Activated CD4-positive, alpha-beta T cell treated with anti-CD3 and anti-CD28 coated beads, Interleukin-2, amount 50 U/mL, for 4 hours (primary cell): ENCODE measurements at regions not wholly inside any gene's neighbourhood (a gene's known extent, or its start where the extent isn't known, plus 50 kb on each side); places are given as distances from the start of the nearest gene placed in this dataset.

ENCODE experiments used
- DNase-seq, 2 experiments: peaks; one replicate each; pipeline ENCODE4 v3.0.0-alpha.2; 2020

DNA sequence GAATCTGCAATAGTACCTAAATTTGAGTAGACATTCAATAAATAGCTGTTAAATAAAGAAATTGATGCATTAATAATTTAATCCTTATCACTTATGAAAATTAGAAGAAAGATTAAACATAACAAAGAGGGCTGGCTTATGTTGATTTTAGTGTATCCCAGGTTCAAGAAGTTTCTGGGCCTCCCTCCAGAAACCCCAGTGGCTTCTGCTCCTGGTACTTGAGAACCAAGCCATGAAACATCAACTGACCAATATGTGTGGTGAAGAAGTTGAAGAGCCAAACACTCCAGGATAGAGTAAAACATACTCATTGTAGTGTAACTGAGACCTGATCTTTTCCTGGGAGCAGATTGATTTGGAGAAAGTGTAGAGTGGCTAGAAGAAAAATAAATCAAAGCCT is 1465.7 kb upstream of the PIK3C3 start:
- DNase-seq, result no peak

DNA sequence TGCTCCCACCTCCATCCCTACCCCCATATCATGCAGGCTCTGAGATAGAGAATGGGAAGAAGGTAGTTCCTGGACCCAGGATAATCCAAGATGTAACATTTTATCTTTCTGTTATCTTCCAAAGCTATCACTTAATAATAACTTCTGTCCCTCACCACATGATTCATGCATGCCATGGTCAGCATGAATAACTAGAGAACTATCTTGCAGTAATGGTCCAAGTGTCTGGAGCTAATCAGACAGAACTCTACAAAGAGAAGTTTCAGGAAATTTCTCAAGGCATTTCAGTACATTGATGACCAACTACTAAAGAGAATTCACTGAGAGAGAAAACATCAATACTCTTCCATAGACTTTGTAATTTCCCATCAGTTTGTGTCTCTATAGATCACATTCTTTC is 1469.7 kb upstream of the PIK3C3 start:
- DNase-seq, result no peak

DNA sequence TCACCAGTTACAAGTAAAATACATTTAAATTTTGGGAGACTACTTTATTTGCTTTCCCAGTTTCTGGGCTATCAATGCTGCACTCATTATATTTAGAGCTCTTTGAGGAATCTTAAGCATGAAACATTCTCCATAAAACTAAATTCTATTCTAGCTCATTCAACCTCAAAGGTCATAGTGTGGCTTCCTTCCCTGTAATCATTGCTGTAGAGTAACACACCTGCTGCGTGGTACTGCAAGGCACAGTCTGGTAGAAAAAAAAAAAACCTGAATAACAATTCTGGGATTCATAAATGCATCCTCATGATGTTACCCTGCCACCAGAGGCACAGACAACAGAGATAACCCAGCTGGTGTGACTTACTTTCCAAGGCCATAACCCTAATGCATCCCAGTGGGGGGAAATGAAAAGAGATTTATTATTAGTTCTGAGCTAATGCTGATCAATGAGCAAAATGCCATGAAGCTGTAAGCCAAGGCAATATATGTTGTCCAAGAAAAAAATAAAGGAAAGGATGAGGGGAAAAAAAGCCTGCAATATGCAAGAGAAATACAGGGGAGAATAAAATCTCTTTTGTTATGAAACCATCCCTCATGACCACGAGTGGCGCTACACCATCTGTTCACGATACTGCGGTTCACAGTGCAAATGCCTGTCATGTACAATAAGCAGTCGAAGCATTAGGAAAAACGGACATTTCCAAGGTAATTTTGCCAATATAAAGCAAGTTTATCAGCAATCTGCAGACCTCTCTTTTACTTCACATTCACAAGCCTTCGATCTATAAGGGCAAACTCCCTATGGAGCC is 1481.6 kb upstream of the PIK3C3 start:
- no peak for DNase-seq

DNA sequence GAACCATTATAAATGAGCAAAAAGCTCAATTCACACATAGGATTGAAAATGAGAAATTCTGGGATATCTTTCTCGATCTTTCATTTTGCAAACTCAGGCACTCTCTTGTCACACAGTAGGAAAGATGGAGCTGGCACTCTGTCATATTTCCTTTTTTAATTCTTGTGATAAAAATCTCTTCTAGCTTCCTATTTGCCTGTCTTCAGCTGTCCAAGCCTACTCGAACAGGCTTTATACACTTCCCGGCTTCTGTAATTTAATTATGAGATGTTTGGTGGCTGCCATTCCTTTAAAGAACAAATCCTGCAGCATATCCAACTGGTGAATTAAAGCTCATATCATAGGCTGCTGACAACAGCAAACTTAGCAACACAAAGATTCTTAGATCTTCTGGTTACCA is 1484.3 kb upstream of the PIK3C3 start:
- DNase-seq, result no peak

DNA sequence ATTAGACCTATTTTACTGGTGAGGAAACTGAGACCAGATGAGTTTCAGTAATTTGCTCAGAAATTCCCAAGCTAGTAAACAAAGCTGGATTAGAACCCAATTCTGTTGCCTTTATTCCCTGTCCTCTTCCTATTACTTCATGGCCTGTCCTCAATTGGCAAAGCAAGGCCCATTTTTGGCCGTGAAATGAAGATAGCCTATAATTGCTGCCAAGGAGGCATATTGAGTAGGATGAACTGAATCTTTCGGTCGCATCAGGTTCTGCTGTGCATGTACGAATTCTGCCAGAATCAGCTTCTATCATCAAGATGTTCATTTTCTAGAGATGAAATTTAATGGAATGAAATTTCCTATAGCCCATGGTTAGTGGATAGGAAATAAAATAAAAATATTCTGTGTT is 1485.2 kb upstream of the PIK3C3 start:
- DNase-seq, result no peak

DNA sequence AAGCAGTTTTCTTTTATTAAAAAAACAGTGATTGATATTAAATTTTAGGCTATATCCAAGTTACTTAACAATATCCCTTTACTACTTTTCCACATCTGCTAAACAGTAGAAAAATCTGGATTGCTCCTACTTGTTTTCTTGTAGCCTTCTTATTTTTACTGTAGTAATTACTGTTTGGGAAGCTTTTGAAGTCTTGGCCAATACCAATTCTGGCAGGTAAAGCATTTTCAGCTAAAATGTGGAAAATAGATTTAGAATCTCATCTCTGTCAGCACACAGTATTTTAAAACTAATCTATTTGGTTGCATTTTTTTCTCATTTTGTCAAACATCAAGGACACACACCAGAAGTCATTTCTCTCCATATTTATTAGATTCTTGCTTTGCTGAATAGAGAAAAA is 1485.7 kb upstream of the PIK3C3 start:
- no peak for DNase-seq

DNA sequence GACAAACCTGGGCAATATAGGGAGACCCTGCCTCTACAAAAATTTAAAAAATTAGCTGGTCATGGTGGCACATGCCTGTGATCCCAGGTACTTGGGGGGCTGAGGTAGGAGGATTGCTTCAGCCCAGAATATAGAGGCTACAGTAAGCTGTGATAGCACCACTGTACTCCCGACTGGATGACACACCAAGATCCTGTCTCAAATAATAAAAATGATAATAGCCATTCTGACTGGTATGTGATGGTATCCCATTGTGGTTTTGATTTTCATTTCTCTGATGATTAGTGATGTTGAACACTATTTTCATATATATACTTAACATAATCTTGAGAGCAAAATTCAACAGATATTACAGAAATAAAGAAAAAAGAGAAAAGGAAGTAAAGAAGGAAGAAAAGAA is 1491.0 kb upstream of the PIK3C3 start:
- DNase-seq, result no peak

DNA sequence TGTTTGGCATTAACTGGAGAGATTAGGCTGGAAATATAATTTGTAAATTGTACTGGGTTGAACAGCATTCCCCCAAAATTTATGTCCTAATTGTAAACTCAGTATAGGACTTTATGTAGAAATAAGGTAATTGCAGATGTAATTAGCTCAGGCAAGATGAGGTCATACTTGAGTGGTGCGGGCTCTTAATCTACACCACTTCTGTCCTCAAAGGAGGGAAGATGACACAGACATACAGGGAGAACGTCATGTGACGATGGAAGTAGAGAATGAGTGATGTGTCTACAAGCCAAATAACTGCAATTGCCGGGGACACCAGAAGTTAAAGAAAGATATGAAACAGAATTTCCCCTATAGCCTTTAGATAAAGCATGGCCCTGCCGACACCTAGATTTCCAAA is 1501.1 kb upstream of the PIK3C3 start:
- no peak for DNase-seq

DNA sequence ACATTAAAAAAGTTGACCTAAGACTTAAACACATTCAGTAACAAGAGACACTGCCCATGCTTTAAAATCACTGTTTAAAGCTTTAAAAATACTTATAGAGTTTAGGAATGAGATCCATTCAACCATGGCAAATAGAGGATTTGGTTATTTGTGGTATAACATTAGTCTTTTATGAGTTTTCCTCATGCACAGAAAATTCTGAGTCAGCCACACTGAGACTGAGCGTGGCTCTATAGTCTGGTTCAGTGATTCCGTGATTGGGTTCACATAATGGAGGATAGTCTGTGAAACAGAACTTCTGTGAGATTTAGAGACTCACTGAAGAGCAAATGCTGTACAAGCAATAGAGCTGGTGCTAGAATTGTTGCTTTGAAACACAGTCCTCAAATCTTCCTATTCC is 1502.4 kb upstream of the PIK3C3 start:
- no peak for DNase-seq

DNA sequence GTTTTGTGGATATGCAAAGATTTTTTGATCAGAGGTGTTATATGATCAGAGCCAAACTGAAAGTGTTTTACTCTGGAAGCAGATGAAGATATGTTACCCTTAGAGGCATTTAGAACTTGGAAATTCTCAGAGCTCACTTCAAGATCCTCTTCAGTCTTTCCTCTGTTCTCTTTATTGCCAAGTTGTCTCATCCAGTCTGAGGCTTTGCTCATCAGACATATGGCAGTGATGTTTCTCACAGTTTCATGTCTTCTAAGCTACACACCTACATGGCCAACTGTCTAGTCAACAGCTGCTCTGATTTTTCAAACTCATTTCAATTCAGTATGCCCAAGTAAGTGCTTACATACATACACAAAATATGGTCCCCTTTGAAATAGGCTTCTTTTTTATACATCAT is 1504.3 kb upstream of the PIK3C3 start:
- no peak for DNase-seq

DNA sequence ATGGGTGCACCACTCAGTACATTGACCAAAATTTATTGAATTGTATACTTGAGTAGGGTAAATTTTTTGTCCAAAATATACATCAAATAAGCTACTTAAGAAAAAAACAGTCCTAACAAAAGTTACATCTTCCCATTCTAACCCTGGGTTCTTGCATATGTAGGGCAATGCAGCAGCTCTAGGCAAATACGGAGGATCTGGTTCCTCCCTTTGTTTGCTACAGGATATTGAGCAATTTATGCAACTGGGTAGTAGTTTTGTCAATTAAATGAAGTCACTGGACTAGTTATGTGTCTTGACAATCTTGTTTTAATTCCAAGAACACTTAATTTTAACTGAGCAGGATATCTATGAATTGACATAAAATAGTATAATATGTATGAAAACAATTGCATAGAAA is 1507.2 kb upstream of the PIK3C3 start:
- DNase-seq, result no peak

DNA sequence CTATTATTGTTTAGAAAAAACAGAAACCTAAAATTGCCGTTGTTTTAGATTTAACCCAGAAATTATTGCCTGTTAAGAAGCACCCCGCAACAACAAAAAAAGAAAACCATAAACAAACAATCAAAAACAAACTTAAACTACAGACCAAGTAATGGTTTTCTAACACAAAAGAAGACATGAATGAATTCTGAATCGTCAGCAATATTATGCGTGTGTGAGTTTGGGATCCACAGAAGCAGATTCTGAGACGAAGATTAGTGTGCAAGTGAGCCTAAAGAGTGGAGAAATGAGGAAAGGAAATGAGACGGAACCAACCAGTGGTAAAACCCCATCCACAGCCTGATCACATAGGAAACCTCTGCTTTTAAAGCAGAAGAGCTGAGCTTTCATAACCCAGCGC is 1514.9 kb upstream of the PIK3C3 start:
- no peak for DNase-seq

DNA sequence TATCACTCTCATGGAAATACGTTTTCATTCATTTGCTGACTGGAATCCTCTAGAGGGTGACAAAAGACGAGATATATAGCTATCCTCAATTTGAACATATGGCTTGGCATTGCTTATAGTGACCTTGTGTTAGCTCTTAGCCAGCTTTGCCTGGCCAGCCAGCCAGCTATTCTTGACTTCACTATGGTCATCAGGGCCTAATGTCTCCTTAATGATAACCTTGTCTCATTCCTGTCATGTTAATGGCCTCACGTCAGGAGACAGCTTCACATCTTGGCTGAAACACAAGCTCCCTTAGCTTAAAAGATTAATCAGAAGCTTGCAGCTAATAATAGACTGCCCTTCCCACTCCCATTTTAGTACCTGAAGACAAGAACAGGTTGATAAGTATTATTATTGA is 1517.5 kb upstream of the PIK3C3 start:
- DNase-seq, result no peak

DNA sequence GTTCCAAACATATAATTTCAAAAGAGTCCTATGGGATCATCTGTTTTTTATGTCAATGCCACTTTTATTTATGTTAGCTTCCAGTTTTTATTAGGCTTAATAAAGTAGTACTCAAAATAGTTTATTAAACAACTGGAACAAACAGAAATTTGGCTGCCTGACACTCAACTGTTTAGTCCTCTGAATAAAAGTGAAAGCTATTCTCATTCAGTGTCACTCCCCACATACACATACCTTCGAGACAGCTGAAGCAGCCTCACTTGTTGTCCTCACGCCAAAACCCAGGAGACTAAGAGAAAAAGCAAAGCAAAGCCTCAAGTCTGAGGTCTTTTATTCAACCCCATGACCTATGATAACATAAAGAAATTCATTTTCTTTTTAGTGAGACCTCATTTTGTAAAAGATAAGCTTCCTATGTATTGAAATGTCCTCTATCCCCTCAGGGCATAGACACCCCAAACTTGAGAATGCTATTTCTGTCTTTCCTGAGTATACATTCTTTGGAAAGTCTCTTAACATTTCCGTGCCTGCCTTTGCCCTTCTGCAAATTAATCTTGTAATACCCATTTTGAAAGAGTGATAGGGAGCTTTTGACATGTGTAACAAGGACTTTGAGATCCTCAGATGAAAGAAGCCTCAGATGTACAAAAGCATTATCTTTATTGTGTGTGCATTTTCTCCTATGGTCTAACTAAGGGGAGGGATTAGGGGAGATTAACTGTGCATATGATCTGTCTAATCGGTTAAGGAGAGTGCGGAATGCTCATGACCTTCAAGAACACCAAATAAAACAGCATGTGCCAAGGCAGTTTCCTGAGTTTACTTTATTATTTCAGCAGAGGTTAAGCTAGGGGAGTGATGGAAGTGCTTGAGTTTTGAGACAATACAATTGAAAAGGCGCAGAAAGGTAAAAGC is 1523.7 kb upstream of the PIK3C3 start:
- DNase-seq, result no peak

DNA sequence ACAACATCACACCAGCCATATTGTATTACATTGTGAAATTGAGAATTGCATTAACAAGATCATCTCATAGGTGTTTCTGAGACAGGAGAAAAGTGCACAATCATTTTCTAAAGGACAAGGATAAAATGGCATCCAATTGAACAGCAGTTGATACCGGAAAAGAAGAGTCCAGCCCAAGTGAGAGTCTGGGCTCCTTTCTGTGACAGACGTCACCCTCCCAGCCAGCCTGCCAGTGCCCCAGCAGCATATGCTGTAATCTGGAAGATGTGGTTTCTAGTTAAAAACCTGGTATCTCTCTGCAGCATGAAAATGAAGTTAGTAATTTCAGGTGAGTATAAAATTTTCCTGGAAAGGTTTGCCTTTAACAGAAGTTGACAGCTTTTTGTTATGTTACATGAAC is 1531.7 kb upstream of the PIK3C3 start:
- DNase-seq, result no peak

DNA sequence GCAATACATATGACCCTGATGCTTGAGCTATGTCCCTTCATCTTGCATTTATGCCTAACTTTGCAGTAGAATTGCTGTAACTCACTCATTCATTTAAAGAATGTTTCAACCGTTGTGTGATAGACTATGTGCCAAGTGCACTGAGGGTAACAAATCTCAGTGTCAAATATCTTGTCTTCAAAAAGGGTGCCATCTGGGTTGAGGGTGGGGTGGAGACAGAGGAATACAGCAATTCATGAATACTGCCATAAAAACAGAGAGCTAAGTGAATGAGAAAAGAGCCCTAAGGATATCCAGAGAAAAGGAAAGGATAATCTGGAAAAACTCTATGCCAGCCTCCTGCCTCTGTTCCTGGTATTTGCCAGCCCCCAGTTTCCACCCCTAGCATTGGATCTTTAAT is 1534.4 kb upstream of the PIK3C3 start:
- DNase-seq, result no peak

DNA sequence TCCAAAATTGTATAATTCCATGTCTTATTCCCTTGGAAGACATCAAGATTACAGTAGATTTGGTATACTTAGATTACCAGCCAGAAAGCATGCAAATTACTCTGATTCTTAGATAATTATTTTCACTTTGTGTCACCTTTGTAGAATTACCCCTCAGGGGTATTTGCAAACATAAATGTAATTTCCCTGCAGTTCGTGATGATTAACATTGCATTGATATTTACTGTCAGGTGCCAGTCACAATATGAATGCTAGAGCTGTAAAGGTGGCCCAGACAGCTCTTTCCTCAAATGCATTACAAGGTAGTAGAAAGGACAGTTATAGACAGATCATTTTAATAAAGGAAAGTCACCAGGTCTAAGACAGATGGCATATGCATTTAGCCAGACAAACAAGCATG is 1537.5 kb upstream of the PIK3C3 start:
- no peak for DNase-seq

DNA sequence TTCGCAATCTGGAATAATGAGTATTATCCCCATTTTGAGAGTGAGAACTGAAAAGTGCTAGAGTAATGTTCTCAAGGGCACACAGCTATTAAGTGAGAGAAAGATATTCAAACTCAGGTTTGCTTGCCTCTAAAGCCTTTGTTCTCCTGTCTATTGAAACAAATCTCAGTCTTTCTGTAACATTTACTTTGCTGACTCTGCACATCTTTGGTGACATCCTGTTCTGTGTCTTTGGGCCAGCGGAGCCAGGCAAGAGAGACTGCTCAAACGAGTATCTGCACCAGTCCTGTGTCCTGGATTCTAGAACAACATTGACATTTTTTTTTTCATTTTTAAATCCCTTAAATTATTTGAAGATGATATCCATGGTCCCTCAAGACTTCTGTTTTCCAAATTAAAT is 1539.2 kb upstream of the PIK3C3 start:
- no peak for DNase-seq

DNA sequence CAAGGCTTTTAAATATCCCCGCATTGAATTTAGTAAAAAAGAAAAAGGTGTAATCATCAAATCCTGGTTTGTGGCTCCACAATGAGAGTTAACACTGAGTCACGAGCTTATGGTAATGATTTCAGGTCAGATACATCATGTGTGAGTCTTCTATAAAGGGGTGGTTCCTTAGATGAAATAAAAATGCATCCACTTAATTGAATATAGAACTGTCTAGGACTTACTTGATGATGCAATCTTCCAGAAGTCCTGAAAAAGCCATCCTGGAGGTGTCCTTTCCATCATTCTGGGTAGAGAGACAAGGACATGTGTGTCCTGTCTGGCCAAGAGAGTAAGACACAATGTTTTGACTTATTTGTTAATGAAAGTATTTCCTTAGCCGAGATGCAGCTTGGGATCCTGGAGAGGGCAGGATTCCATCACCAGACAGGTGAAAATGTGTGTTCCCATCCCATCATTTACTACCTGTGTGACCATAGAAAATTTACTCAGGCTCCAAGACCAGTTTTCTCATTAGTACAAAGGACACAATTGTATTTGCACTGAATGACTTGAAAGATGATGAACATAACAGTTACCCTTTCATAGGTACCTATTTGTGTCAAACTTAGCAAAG is 1539.8 kb upstream of the PIK3C3 start:
- no peak for DNase-seq

DNA sequence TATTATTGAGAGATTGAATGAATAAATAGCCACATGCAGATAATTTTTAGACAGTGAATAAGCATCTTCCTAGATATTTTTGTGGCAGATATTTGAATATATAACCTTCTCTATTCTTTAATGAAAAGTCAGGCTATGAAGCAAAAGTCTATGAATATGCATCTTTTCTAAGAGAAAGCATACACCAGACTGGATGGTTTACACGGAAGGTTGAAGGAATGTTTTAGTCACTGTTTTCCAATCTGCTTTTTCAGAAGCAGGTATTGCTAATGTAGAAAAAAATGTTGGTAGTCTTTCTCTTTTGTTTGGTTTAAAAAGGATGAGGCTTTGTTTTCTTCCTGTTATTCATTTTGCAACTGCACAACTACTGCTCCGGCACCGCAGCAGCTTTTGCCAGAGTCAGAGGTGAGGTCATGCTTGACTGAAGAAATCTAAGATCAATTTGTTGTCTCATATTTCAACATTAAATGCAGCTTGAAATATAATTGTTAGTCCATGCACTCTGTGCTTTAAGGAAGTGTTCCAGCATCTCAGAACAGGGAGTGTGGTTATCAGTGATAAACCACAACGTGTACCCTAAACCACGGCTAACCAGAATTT is 1540.8 kb upstream of the PIK3C3 start:
- no peak for DNase-seq

DNA sequence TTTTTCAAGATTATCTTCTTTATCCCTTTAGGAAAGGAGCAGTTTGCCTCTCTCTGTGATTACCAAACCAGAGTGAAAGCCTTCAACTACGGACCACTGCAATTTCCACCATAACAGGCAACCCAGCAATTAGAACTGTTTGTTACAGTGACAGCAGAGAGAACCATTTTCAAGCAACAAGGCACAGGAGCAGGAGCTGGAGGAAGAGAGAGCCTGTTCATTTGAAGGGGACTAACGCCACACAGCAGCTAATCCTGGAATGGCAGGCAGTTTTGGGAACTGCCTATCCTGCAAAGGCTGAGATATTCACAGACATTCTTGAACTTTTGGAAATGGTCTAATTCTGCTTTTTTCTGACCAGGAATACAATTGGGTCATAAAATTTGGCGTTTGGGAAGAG is 1541.9 kb upstream of the PIK3C3 start:
- no peak for DNase-seq

DNA sequence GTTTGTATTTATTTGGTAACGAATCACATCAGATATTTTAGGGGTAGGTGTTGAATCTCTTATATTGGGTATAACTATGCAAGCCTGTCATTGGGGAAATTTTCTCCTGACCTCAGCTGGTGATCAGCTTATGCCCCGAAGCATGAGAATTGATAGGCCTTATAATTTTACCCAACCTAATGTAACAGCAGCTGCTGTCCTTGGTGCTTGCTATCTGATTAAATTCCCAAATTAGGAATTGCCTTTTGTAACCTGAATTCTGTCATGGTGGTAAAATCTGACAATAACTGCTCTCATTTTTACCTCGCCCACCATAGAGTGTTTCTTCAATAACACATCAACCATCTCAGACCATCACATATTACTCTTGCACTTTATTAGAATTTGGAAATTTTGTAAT is 1542.6 kb upstream of the PIK3C3 start:
- DNase-seq, result no peak

DNA sequence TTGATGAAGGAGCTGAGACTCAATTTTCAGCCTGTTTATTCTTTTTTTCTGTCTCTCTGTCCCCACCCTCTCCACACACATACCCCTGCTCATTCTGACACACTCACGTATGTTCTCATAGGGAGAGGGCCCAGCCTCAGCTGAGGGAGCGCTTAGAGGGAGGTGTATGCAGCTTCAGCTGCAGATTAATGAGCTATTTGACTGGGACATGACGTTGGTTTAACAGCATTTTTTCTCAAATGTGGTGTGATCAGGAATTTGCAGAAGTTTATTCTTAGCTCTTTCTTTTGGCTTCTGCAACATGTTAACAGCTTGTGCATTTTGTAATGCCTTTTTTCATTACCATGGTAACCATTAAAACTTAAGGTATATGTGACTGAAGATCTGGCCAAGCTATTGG is 1547.1 kb upstream of the PIK3C3 start:
- no peak for DNase-seq

DNA sequence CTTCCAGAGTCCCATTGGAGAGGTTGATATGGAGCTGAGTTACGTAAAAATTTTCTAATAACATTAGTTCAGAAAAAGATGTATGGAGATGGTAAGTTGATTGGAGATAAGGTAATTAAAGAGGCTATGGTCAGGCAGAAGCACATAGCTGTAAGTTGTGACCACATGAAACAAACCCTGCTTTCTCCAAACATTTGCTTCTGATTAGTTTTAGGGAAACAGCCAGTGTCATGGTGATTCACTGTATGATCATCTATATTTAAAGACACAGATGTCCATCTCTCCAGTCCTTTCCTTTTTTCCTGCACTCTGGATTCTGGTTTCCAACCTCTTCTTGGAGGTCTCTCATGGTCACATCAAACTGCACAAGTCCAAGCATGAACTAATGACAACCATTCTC is 1550.8 kb upstream of the PIK3C3 start:
- no peak for DNase-seq
